ENCODE measurements at regions not wholly inside any gene's neighbourhood (a gene's known extent, or its start where the extent isn't known, plus 50 kb on each side); places are given as distances from the start of the nearest gene placed in this dataset.

- Histone ChIP-seq H3K56ac (replicated peaks; ENCODE audit: insufficient read length, low read depth, low read length) (no peak overlapping the region), H3K4me2 (ENCODE audit: insufficient read depth in 1 of 2, low read depth in 2 of 2, low read length in 2 of 2) (no peak overlapping the region), H2AK5ac (ENCODE audit: low read depth, low read length) (no peak overlapping the region), H2BK5ac (ENCODE audit: low read depth, low read length) (no peak overlapping the region), H4K8ac (ENCODE audit: extremely low read depth, insufficient read depth, low read length) (no peak overlapping the region), H3K79me2 (ENCODE audit: control insufficient read depth in 1 of 2, insufficient read depth in 2 of 2, low read length in 2 of 2) (no peaks in the 10 kb centered on the region), H4K91ac (replicated peaks; ENCODE audit: insufficient read length, low read length) (no peak overlapping the region), H2BK120ac (replicated peaks; ENCODE audit: low read depth, low read length) (peak overlapping the region; percentile 7), H3K79me1 (ENCODE audit: low read depth, low read length) (no peaks in the 10 kb centered on the region), H2BK12ac (ENCODE audit: low read depth, low read length) (no peak overlapping the region), H3K4me3 (ENCODE audit: extremely low read depth in 1 of 4, insufficient read depth in 2 of 4, low read depth in 3 of 4, low read length in 4 of 4) (no peak overlapping the region), H3K23me2 (ENCODE audit: low read depth, low read length) (no peaks in the 10 kb centered on the region; the same call in 1 of the 2 replicates), H2BK20ac (ENCODE audit: low read length) (no peak overlapping the region), H3K36me3 (ENCODE audit: control insufficient read depth in 2 of 4, insufficient read depth in 4 of 4, low read length in 3 of 4) (no peaks in the 10 kb centered on the region), H3K4ac (replicated peaks; ENCODE audit: insufficient read length, low read depth, low read length) (no peak overlapping the region), H3K27ac (ENCODE audit: low read depth, low read length) (no peak overlapping the region), H3K27me3 (replicated peaks in 1 of 4; ENCODE audit: control insufficient read depth in 3 of 4, extremely low read depth in 1 of 4, insufficient read depth in 3 of 4, low read length in 3 of 4) (no peaks in the 10 kb centered on the region), H2BK15ac (ENCODE audit: low read length) (no peak overlapping the region), H3K9ac (replicated peaks in 1 of 4; ENCODE audit: extremely low read depth in 1 of 4, low read depth in 3 of 4, low read length in 3 of 4) (no peak overlapping the region), H4K20me1 (replicated peaks in 1 of 2; ENCODE audit: control insufficient read depth in 1 of 2, insufficient read depth in 2 of 2, low read length in 2 of 2) (no peaks in the 10 kb centered on the region), H3K18ac (ENCODE audit: extremely low read depth, low read length) (no peak overlapping the region), H2AFZ (ENCODE audit: low read length) (no peak overlapping the region), H3K4me1 (replicated peaks in 1 of 4; ENCODE audit: control insufficient read depth in 3 of 4, insufficient read depth in 4 of 4, low read length in 3 of 4) (peaks cover 0 to 9% (median 5%) of the 10 kb centered on the region in 4 experiments; a peak in 4 of 7 replicates), H3K9me3 (ENCODE audit: insufficient read depth in 2 of 2, low read depth in 1 of 2, low read length in 1 of 2) (no peaks in the 10 kb centered on the region), H3K23ac (ENCODE audit: insufficient read length) (no peak overlapping the region), H3K14ac (ENCODE audit: insufficient read length) (no peak overlapping the region), H4K5ac (ENCODE audit: insufficient read length, low read depth, low read length) (no peak overlapping the region)
- DNase-seq (ENCODE audit: low read depth in 1 of 2, low spot score in 2 of 2) = no peak
- no peak for TF ChIP-seq TAF7 (optimal IDR thresholded peaks at IDR 0.05; ENCODE audit: borderline replicate concordance, low read depth, low read length)
- no peak for TF ChIP-seq SIN3A (conservative IDR thresholded peaks at IDR 0.05 in 1 of 2, IDR thresholded peaks at IDR 0.05 in 1 of 2; ENCODE audit: low read depth in 1 of 2, low read length in 2 of 2)
- no peak for TF ChIP-seq RNF2 (IDR thresholded peaks at IDR 0.05; ENCODE audit: borderline replicate concordance, low read depth, low read length, missing control alignments, poor library complexity, severe bottlenecking)
- TF ChIP-seq ASH2L (IDR thresholded peaks at IDR 0.05; ENCODE audit: low read length) = no peak
- no peak for TF ChIP-seq JUND (IDR thresholded peaks at IDR 0.05; ENCODE audit: low read length)
- no peak for TF ChIP-seq NRF1 (IDR thresholded peaks at IDR 0.05; ENCODE audit: low read depth, low read length)
- no peak for TF ChIP-seq CHD1 (IDR thresholded peaks at IDR 0.05; ENCODE audit: low read depth, low read length)
- TF ChIP-seq EP300 (IDR thresholded peaks at IDR 0.05; ENCODE audit: borderline replicate concordance in 1 of 2, low read depth in 2 of 2, low read length in 2 of 2) = no peak
- no peak for TF ChIP-seq RXRA (IDR thresholded peaks at IDR 0.05; ENCODE audit: insufficient read depth, low read depth, low read length)
- no peak for TF ChIP-seq FOSL1 (IDR thresholded peaks at IDR 0.05; ENCODE audit: insufficient read depth, low read depth, low read length)
- no peak for TF ChIP-seq ZNF274 (IDR thresholded peaks at IDR 0.05; ENCODE audit: borderline replicate concordance, extremely low read depth, low read length)
- no peak for TF ChIP-seq TBP (IDR thresholded peaks at IDR 0.05; ENCODE audit: low read depth, low read length)
- no peak for TF ChIP-seq GABPA (IDR thresholded peaks at IDR 0.05; ENCODE audit: borderline replicate concordance, insufficient read depth, low read length)
- WGBS, 2 experiments (ENCODE audit: extremely low coverage in 1 of 2, insufficient coverage in 1 of 2, insufficient read length in 1 of 2, insufficient replicate concordance in 2 of 2, low coverage in 1 of 2, low lambda C conversion rate in 2 of 2, missing lambda C conversion rate in 1 of 2) = 88% methylated on average over 2 of the region's 2 CpGs; no CpG with 5 or more reads in 1 of the 2 experiments
- ChIA-PET POLR2A (ENCODE audit: partially characterized antibody) (no interaction called here), CTCF (ENCODE audit: partially characterized antibody) (interaction anchor here (0.6 to 4.4 kb wide), 14 partner anchors 9 to 835 kb away, joined by 3 to 45 read pairs (median 4); no protein-coding TSS in a partner anchor)
- no peak for FAIRE-seq
Observed at GRCh38 chr4:186018784-186019183, 50.2 kb upstream of the TLR3 start.

All from H1 (cell line).